Psoas muscle (tissue), 7 donors: ENCODE measurements at regions not wholly inside any gene's neighbourhood (a gene's known extent, or its start where the extent isn't known, plus 50 kb on each side); places are given as distances from the start of the nearest gene placed in this dataset.

Experiments used
- ATAC-seq, 4 donors: fragments of 200-7000 bp; cut with Tn5 transposase; one replicate each; pipeline ENCODE4 v1.9.1; 2020; ENCODE audit warnings: moderate library complexity in 3 of 4, mild to moderate bottlenecking in 2 of 4
- DNase-seq, 2 donors: peaks; one replicate each; pipeline ENCODE4 v3.0.0-alpha.2; 2020
- H3K27ac ChIP-seq: fragments of 200-600 bp; one replicate; pipeline ENCODE4 v1.8.0; 2022
- H3K27me3 ChIP-seq, 3 donors: fragments of 200-600 bp in 1 of 3; one replicate each; pipeline versions ENCODE4 v1.6.1 to v1.8.0; 2013 to 2022; ENCODE audit warnings: low read length in 2 of 3, mild to moderate bottlenecking in 2 of 3, moderate library complexity in 1 of 3; ENCODE audit not compliant: insufficient read depth in 3 of 3
- H3K36me3 ChIP-seq, 2 donors: fragments of 200-600 bp in 1 of 2; one replicate each; pipeline versions ENCODE4 v1.6.1 to v1.8.0; 2013 to 2022; ENCODE audit warnings: low read depth in 1 of 2, mild to moderate bottlenecking in 1 of 2, moderate library complexity in 1 of 2; ENCODE audit not compliant: insufficient read depth in 1 of 2
- H3K4me1 ChIP-seq: fragments of 200-600 bp; one replicate; pipeline ENCODE4 v1.8.0; 2022
- H3K4me3 ChIP-seq: fragments of 200-600 bp; one replicate; pipeline ENCODE4 v1.8.0; 2022; ENCODE audit warnings: mild to moderate bottlenecking
- H3K9me3 ChIP-seq: fragments of 200-600 bp; one replicate; pipeline ENCODE4 v1.8.0; 2022
- CTCF ChIP-seq: fragments of 200-600 bp; IDR thresholded peaks from one replicate; pipeline ENCODE4 v1.8.0; 2022; ENCODE audit warnings: antibody characterized with exemption
- WGBS, 3 donors: extraction: QIAGEN DNeasy Blood & Tissue Kit; methylation state at CpG; one replicate each; pipeline versions ENCODE4 v1.1.6 to v1.1.7; 2013; 5-methylcytosine and 5-hydroxymethylcytosine counted together
- intact Hi-C, 2 donors: fragments of 100-400 bp; cut with DNase I; formaldehyde crosslinking; loops; one replicate each; pipeline versions ENCODE4 v1.11.0 to v1.14.2; 2022
- donor health status: healthy with polysubstance abuse.
- donor health status: DM: no; HTN: no; CAD: no; lungs with moderate emphysema.
- donor health status: Bipolar disorder and iron deficiency.
- donor health status: healthy.
- donor health status: DM: yes; HTN: yes; CAD: no.
- donor health status: DM: no; HTN: no; CAD: no.
- donor health status: DM: yes; HTN: yes; CAD: no.

GRCh38 chr2:83567551-83567950 lies 891.5 kb downstream of the SUCLG1 start:
- TF ChIP-seq CTCF, result no peak
- 69 to 75% (median 69%) methylated on average over 3 of the region's 3 CpGs for WGBS, 3 donors
- Histone ChIP-seq H3K27me3 (no peaks in the 10 kb centered on the region), H3K27ac (no peak overlapping the region), H3K36me3 (no peaks in the 10 kb centered on the region), H3K9me3 (no peaks in the 10 kb centered on the region), H3K4me3 (no peak overlapping the region), H3K4me1 (no peaks in the 10 kb centered on the region)
- intact Hi-C loops, result no loop called here
- DNase-seq (no peak), ATAC-seq (no peak)

GRCh38 chr2:83565626-83566025 lies 893.5 kb downstream of the SUCLG1 start:
- WGBS, 3 donors, result 75 to 80% (median 79%) methylated on average over 4 of the region's 4 CpGs
- ATAC-seq (no peak), DNase-seq (no peak)
- Histone ChIP-seq H3K36me3 (no peaks in the 10 kb centered on the region), H3K4me3 (no peak overlapping the region), H3K9me3 (no peaks in the 10 kb centered on the region), H3K4me1 (no peaks in the 10 kb centered on the region), H3K27me3 (no peaks in the 10 kb centered on the region), H3K27ac (no peak overlapping the region)
- TF ChIP-seq CTCF, result no peak
- intact Hi-C loops, result no loop called here

DNA sequence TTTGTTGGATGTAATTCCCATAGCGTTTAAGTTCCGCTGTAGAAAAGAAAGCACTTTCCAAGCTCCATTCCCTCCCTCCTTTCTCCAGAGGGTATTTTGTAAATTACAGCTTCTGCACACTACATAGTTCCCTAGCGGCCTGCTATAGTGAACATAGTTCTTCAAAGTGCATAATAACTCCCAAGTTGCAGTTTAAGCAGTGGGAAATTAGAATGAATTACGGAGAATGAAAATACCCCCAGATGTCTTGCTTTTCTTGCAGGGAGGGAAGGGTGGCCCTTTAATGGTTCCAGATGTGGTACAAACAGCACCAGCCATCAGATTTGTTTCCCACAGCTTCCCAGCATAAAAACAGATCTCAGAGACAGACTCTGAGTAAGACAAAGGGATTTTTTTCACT lies 893.9 kb downstream of the SUCLG1 start:
- TF ChIP-seq CTCF, result no peak
- 42 to 49% (median 48%) methylated on average over 4 of the region's 4 CpGs for WGBS, 3 donors
- Histone ChIP-seq H3K4me1 (no peaks in the 10 kb centered on the region), H3K36me3 (no peaks in the 10 kb centered on the region), H3K9me3 (no peaks in the 10 kb centered on the region), H3K27me3 (no peaks in the 10 kb centered on the region), H3K27ac (no peak overlapping the region), H3K4me3 (no peak overlapping the region)
- DNase-seq (no peak), ATAC-seq (no peak)
- intact Hi-C loops, result no loop called here

- no peak for ATAC-seq
- intact Hi-C loops, result no loop called here
- WGBS, 3 donors, result 40 to 52% (median 47%) methylated on average over 3 of the region's 3 CpGs
Observed at GRCh38 chr2:83561592-83561991, 897.5 kb downstream of the SUCLG1 start.

More at GRCh38 chr2:83561592-83561991, 897.5 kb downstream of the SUCLG1 start:
- Histone ChIP-seq H3K9me3 (no peaks in the 10 kb centered on the region), H3K36me3 (no peaks in the 10 kb centered on the region), H3K27me3 (no peaks in the 10 kb centered on the region), H3K4me1 (no peaks in the 10 kb centered on the region), H3K27ac (no peak overlapping the region), H3K4me3 (no peak overlapping the region)
- TF ChIP-seq CTCF, result no peak
- DNase-seq, result no peak
